ENCODE measurements at regions not wholly inside any gene's neighbourhood (a gene's known extent, or its start where the extent isn't known, plus 50 kb on each side); places are given as distances from the start of the nearest gene placed in this dataset.

GRCh38 chr12:98424726-98425401, 90.5 kb upstream of the TMPO start:
- DNase-seq (ENCODE audit: low spot score), result peak; percentile 52

- no peak for DNase-seq (ENCODE audit: low spot score)
Measured at GRCh38 chr12:98425859-98426258, 89.5 kb upstream of the TMPO start.

- no peak for DNase-seq (ENCODE audit: low spot score)
Measured at GRCh38 chr12:98431089-98431488, 84.3 kb upstream of the TMPO start.

- no peak for DNase-seq (ENCODE audit: low spot score)
Measured at GRCh38 chr12:98437166-98437565, 78.2 kb upstream of the TMPO start.

- no peak for DNase-seq (ENCODE audit: low spot score)
Measured at GRCh38 chr12:98437806-98438595, 77.4 kb upstream of the TMPO start.

- no peak for DNase-seq (ENCODE audit: low spot score)
Measured at GRCh38 chr12:98438656-98439230, 76.6 kb upstream of the TMPO start.

DNA sequence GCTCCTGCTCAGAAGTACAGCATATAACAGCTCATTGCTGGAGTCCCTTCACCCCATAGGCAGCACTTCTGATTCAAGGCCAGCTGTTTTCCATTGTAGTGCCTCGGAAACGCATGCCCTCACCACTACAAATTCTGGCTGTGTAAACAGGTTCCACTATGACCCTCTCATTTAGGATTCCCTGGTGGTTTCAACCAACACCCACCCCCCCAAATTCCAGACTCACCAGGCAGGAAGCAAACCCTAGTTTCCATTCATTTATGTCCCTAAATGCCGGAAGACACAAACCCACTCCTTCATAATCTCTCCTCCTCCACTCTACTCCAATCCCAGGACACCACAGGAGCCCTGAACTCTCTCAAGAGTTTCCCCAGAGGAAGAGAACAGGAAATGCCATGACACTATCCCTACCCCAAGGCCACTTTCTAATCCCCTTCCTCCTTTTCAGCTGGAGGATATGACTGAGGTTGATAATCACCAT, 75.9 kb upstream of the TMPO start:
- no peak for DNase-seq (ENCODE audit: low spot score)

DNA sequence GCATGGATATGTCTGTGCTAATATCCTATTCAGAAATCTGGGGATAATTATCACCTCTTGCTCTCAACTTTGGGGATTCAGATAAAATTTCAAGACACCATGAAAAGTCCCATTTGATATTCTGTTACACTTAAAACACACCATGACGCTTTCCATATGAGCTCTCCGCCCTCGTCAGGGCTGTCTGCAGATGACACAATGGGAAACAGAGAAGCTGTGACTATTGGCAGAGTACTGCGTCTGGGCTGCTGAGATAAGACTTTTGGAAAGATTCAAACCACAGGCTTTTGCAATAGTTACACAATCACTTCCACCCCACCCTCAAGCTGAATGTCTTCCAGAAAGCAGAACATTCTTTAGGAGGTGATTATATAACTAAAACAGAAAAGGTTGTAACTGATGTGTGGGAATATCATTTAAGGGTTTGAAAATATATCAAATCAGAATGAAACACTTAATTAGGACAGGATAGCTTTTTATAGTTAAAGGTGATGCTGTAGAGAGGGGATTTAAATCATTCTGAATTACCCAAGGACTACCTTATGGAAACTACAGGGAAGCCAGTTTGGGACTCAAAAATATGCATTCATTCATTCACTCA, 75.3 kb upstream of the TMPO start:
- peak; percentile 72 for DNase-seq (ENCODE audit: low spot score)

DNA sequence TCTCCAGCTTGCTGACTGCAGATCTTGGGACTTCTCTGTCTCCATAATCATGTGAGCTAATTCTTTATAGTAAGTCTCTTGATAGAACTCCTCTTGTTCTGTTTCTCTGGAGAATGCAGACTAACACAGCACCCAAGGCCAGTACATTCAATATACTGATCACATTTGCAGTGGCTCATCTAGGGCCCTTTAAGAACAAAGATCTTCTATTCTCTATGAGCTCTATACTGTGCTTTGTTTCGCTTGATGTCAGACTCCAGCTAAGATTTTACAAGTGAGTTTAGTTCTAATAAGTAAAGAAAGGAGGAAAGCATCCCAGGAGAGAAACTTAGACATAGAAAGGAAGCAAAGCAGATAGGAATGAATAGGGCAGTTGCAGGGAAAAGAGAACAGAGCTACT, 69.3 kb upstream of the TMPO start:
- no peak for DNase-seq (ENCODE audit: low spot score)

GRCh38 chr12:98446682-98447081, 68.7 kb upstream of the TMPO start:
- DNase-seq (ENCODE audit: low spot score), result no peak

GRCh38 chr12:98449584-98449983, 65.8 kb upstream of the TMPO start:
- no peak for DNase-seq (ENCODE audit: low spot score)

- DNase-seq (ENCODE audit: low spot score), result no peak
Measured at GRCh38 chr12:98453070-98453469, 62.3 kb upstream of the TMPO start.

- no peak for DNase-seq (ENCODE audit: low spot score)
Measured at GRCh38 chr12:98453492-98453891, 61.9 kb upstream of the TMPO start.

- DNase-seq (ENCODE audit: low spot score), result no peak
Measured at GRCh38 chr12:98456041-98456440, 59.3 kb upstream of the TMPO start.

DNA sequence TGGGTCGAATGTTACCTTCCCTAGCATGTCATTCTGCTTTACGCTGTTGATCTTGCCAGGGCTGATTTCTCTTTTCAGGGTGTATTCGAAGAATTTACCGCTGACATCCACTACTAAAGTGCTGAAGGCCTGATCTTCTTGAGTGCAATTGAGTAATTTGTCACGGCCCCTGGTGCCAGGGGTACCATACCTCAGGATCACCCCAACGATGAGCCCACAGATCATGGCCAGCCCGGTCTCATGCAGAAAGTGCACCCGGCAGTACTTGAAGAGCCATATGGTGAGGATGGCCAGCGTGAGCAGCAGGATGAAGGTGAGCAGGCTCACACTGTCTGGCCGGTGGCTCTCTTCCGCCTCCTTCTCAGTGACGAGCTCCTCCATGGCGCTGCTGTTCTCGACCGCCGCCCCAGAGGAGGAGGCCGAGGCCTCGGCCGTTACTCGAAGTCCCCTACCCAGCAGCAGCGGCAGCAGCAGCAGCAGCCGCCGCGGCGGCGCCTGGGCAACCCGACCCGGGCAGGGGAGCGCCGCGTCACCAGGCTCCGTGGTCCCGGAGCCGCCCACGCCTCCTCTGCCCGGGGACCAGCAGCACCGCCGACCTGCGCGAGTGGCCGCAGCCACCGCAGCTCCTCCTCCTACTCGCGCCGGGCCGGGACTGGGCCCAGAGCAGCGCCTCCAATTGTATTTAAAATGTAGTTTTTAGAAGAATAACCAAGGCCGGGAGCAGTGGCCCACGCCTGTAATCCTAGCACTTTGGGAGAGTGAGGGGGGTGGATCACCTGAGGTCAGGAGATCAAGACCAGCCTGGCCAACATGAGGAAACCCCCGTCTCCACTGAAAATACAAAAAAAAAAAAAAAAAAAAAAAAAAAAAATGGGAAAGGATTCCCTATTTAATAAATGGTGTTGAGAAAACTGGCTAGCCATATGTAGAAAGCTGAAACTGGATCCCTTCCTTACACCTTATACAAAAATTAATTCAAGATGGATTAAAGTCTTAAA, 58.5 kb upstream of the TMPO start:
- DNase-seq (ENCODE audit: low spot score), result no peak

- DNase-seq (ENCODE audit: low spot score), result no peak
Measured at GRCh38 chr12:98464190-98464589, 51.2 kb upstream of the TMPO start.

- DNase-seq (ENCODE audit: low spot score), result no peak
Measured at GRCh38 chr12:98465505-98465904, 49.9 kb upstream of the TMPO start.
